ENCODE measurements at regions not wholly inside any gene's neighbourhood (a gene's known extent, or its start where the extent isn't known, plus 50 kb on each side); places are given as distances from the start of the nearest gene placed in this dataset.

DNA sequence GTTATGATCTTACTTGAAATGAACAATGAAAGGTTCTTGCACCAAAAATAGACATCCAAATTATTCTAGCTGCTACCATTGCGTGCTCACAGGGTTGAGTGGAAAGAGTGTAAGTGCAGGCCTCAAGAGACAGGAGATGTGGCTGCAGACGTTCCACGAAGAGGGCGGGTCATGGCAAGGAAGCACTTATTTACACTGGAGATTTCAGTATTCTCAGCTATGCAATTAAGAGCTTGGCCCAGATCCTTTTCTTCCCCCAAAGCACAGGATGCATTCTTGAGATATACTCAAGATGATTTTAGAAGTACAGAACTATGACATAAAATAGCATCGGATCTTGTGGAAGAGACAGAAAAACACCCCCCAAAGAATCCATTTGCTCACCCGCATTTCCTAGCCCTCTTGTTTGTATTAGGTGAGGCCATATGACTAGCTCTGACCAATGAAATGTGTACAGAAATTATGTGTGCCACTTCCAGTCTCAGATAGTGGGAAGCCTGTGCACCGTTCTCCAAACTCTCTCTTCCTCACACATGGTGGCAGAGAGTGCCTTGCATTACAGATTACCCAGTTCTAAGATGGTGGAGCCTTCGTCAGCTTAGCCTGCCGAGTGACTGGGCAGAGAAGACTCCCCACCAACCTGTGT, 261.4 kb downstream of the TTC8 start:
- DNase-seq, result peak in 1 of 2 donors; percentile 4
- Histone ChIP-seq H3K4me1 (no peaks in the 10 kb centered on the region), H3K4me3 (replicated peaks in 1 of 3) (no peak overlapping the region), H3K9me3 (no peaks in the 10 kb centered on the region), H3K27me3 (no peaks in the 10 kb centered on the region), H3K36me3 (no peaks in the 10 kb centered on the region), H3K27ac (no peak overlapping the region)
- intact Hi-C loops (cut with DNase I), result no loop called here
- no peak for TF ChIP-seq POLR2A (IDR thresholded peaks at IDR 0.05)
- TF ChIP-seq, protein P1, sequence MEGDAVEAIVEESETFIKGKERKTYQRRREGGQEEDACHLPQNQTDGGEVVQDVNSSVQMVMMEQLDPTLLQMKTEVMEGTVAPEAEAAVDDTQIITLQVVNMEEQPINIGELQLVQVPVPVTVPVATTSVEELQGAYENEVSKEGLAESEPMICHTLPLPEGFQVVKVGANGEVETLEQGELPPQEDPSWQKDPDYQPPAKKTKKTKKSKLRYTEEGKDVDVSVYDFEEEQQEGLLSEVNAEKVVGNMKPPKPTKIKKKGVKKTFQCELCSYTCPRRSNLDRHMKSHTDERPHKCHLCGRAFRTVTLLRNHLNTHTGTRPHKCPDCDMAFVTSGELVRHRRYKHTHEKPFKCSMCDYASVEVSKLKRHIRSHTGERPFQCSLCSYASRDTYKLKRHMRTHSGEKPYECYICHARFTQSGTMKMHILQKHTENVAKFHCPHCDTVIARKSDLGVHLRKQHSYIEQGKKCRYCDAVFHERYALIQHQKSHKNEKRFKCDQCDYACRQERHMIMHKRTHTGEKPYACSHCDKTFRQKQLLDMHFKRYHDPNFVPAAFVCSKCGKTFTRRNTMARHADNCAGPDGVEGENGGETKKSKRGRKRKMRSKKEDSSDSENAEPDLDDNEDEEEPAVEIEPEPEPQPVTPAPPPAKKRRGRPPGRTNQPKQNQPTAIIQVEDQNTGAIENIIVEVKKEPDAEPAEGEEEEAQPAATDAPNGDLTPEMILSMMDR (IDR thresholded peaks at IDR 0.05), result no peak
- WGBS, 2 donors, result 41 to 45% methylated on average over 9 of the region's 9 CpGs

DNA sequence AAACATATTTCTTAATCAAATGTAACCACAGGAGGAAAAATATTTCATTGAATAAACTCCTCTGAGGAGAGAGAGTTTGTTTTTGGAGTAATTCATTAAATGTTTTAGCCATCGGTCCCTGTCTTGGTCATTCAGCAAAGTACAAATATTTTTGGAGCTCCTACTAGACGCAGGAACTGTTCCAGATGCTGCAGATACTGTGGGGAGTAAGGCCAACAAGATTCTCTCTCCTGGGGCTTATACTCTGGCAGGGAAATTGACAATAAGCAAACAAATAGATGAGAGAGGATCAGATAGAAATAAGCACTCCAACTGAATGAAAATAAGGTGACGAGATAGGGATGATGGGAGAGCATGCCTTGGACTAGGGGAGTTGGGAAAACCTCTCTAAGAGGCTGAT, 264.1 kb downstream of the TTC8 start:
- peaks cover 3 to 10% of the 10 kb centered on the region in 2 donors for H3K4me1 ChIP-seq
- H3K27ac ChIP-seq, result no peak overlapping the region
- intact Hi-C loops (cut with DNase I), result no loop called here
- no peak overlapping the region for H3K4me3 ChIP-seq (replicated peaks in 1 of 3)
- H3K27me3 ChIP-seq, result no peaks in the 10 kb centered on the region
- no peaks in the 10 kb centered on the region for H3K9me3 ChIP-seq
- no peak for DNase-seq
- no peaks in the 10 kb centered on the region for H3K36me3 ChIP-seq
- TF ChIP-seq, protein P1 (IDR thresholded peaks at IDR 0.05), result no peak
- no peak for TF ChIP-seq POLR2A (IDR thresholded peaks at IDR 0.05)
- 65 to 82% methylated on average over 3 of the region's 3 CpGs for WGBS, 2 donors

DNA sequence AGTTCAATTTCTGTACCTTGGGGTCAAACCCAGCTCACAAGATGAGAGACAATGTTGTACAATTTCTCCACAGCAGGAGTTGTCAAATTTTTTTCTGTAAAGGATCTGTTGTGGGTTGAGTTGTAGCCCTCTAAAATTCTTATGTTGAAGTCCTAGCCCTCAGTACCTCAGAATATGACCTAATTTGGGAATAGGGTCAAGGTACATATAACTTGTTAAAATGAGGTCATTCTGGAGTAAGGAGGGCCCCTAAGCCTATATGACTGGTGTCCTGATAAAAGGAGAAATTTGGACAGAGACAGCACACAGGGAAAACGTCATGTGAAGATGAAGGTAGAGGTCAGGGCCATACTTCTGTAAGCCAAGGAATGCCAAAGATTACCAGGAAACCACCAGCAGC, 264.9 kb downstream of the TTC8 start:
- 83 to 85% methylated on average over 1 of the region's 1 CpG for WGBS, 2 donors
- TF ChIP-seq, protein P1 (IDR thresholded peaks at IDR 0.05), result no peak
- no peak for TF ChIP-seq POLR2A (IDR thresholded peaks at IDR 0.05)
- no peaks in the 10 kb centered on the region for H3K27me3 ChIP-seq
- H3K9me3 ChIP-seq, result no peaks in the 10 kb centered on the region
- H3K4me3 ChIP-seq (replicated peaks in 1 of 3), result no peak overlapping the region
- intact Hi-C loops (cut with DNase I), result no loop called here
- H3K27ac ChIP-seq, result no peak overlapping the region
- H3K4me1 ChIP-seq, result peaks cover 7 to 14% of the 10 kb centered on the region in 2 donors
- no peak for DNase-seq
- no peaks in the 10 kb centered on the region for H3K36me3 ChIP-seq

GRCh38 chr14:89091781-89092180, 267.3 kb downstream of the TTC8 start:
- no peak for TF ChIP-seq POLR2A (IDR thresholded peaks at IDR 0.05)
- TF ChIP-seq, protein P1 (IDR thresholded peaks at IDR 0.05), result no peak
- H3K9me3 ChIP-seq, result no peaks in the 10 kb centered on the region

DNA sequence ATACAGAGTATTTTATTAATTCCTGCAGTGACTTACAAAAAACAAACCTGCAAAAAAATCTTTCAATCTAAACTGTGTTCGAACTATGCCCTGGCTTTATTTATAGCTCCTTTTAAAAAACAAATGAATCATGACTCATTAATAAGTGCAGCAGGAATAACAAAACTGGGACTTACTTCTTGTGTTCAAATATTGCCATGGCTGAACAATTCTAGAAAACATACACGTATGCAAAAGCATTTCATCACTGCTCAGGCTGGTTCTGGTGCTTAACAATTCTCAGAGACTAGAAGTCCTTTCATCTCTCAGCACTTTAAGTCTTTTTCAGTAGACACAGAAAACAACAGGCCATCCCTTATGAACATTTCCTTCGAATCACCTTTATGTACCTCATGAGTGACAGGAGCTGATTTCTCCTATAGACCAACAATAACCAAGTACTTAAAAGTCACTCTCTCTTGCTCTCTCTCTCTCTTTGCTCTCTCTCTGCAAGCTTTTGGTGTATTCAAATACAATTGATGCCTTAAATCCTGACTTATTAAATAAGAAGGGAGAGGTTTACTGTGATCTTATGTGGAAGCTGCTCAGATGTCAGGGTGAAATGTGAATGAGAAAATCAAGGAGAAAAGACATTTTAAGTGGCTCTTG, 268.8 kb downstream of the TTC8 start:
- H3K4me1 ChIP-seq, result peaks cover 7 to 14% of the 10 kb centered on the region in 2 donors
- no peaks in the 10 kb centered on the region for H3K36me3 ChIP-seq
- intact Hi-C loops (cut with DNase I), result no loop called here
- no peak overlapping the region for H3K4me3 ChIP-seq (replicated peaks in 1 of 3)
- 17 to 27% methylated on average over 3 of the region's 3 CpGs for WGBS, 2 donors
- H3K27ac ChIP-seq, result peak overlapping the region in 2 of 3 donors; percentile 11 to 18
- no peak for DNase-seq
- no peaks in the 10 kb centered on the region for H3K9me3 ChIP-seq
- no peak for TF ChIP-seq POLR2A (IDR thresholded peaks at IDR 0.05)
- TF ChIP-seq, protein P1 (IDR thresholded peaks at IDR 0.05), result no peak
- H3K27me3 ChIP-seq, result no peaks in the 10 kb centered on the region

More at GRCh38 chr14:89091781-89092180, 267.3 kb downstream of the TTC8 start:
- no peak for DNase-seq
- peaks cover 7 to 14% of the 10 kb centered on the region in 2 donors for H3K4me1 ChIP-seq
- no peak overlapping the region for H3K4me3 ChIP-seq (replicated peaks in 1 of 3)
- intact Hi-C loops (cut with DNase I), result no loop called here
- H3K27ac ChIP-seq, result no peak overlapping the region
- H3K27me3 ChIP-seq, result no peaks in the 10 kb centered on the region
- 92 to 100% methylated on average over 1 of the region's 1 CpG for WGBS, 2 donors
- H3K36me3 ChIP-seq, result no peaks in the 10 kb centered on the region
